GM23338 (cell line): ENCODE measurements at regions not wholly inside any gene's neighbourhood (a gene's known extent, or its start where the extent isn't known, plus 50 kb on each side); places are given as distances from the start of the nearest gene placed in this dataset.

Experiments
- EZH2 ChIP-seq: fragments of 200-600 bp; sonication (generic); IDR thresholded peaks from one replicate; pipeline ENCODE4 v1.8.0; 2017; ENCODE audit warnings: antibody characterized with exemption, mild to moderate bottlenecking, low read depth; ENCODE audit not compliant: unreplicated experiment
- POLR2AphosphoS5 ChIP-seq: IDR thresholded peaks from 2 replicates; pipeline ENCODE4 v1.6.1; 2016; ENCODE audit warnings: antibody characterized with exemption, low read depth
- TF ChIP-seq, protein P1 (sequence below), 2 experiments: fragments of 200-600 bp in 1 of 2; sonication (generic) in 1 of 2; conservative IDR thresholded peaks; 2 replicates each; pipeline versions ENCODE4 v1.5.1 to v1.6.1; 2016 to 2017; ENCODE audit warnings: antibody characterized with exemption in 2 of 2, low read depth in 2 of 2, mild to moderate bottlenecking in 2 of 2, moderate library complexity in 1 of 2
- TF ChIP-seq, protein P2 (sequence below): IDR thresholded peaks from one replicate; pipeline ENCODE4 v1.6.1; 2018; ENCODE audit warnings: antibody characterized with exemption; ENCODE audit not compliant: unreplicated experiment

DNA sequence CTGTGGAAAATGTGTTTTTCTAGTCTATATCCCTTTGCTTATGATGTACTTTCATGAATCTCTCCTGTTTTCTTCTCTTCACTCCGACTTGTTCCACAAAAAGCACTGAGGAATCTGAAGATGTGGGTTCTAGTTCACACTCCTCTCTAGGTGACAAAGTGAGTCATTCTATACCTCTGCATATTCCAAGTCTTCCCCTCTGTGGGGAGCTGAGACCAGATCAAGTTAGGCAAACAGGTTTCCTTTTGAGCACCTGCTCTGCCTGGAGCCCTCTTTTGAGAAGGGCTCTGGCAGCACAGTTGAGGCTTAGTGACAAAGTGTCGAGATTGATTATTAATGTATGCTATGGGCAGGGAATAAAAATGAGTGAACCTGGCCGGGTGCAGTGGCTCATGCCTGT lies 82.4 kb upstream of the VGLL4 start:
- TF ChIP-seq, protein P1, sequence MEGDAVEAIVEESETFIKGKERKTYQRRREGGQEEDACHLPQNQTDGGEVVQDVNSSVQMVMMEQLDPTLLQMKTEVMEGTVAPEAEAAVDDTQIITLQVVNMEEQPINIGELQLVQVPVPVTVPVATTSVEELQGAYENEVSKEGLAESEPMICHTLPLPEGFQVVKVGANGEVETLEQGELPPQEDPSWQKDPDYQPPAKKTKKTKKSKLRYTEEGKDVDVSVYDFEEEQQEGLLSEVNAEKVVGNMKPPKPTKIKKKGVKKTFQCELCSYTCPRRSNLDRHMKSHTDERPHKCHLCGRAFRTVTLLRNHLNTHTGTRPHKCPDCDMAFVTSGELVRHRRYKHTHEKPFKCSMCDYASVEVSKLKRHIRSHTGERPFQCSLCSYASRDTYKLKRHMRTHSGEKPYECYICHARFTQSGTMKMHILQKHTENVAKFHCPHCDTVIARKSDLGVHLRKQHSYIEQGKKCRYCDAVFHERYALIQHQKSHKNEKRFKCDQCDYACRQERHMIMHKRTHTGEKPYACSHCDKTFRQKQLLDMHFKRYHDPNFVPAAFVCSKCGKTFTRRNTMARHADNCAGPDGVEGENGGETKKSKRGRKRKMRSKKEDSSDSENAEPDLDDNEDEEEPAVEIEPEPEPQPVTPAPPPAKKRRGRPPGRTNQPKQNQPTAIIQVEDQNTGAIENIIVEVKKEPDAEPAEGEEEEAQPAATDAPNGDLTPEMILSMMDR (conservative IDR thresholded peaks at IDR 0.05; ENCODE audit: low read depth in 2 of 2), result no peak
- TF ChIP-seq EZH2, result no peak
- TF ChIP-seq POLR2AphosphoS5, result no peak
- TF ChIP-seq, protein P2, sequence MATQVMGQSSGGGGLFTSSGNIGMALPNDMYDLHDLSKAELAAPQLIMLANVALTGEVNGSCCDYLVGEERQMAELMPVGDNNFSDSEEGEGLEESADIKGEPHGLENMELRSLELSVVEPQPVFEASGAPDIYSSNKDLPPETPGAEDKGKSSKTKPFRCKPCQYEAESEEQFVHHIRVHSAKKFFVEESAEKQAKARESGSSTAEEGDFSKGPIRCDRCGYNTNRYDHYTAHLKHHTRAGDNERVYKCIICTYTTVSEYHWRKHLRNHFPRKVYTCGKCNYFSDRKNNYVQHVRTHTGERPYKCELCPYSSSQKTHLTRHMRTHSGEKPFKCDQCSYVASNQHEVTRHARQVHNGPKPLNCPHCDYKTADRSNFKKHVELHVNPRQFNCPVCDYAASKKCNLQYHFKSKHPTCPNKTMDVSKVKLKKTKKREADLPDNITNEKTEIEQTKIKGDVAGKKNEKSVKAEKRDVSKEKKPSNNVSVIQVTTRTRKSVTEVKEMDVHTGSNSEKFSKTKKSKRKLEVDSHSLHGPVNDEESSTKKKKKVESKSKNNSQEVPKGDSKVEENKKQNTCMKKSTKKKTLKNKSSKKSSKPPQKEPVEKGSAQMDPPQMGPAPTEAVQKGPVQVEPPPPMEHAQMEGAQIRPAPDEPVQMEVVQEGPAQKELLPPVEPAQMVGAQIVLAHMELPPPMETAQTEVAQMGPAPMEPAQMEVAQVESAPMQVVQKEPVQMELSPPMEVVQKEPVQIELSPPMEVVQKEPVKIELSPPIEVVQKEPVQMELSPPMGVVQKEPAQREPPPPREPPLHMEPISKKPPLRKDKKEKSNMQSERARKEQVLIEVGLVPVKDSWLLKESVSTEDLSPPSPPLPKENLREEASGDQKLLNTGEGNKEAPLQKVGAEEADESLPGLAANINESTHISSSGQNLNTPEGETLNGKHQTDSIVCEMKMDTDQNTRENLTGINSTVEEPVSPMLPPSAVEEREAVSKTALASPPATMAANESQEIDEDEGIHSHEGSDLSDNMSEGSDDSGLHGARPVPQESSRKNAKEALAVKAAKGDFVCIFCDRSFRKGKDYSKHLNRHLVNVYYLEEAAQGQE, result no peak
